HG03432 (cell line): ENCODE measurements at regions not wholly inside any gene's neighbourhood (a gene's known extent, or its start where the extent isn't known, plus 50 kb on each side); places are given as distances from the start of the nearest gene placed in this dataset.

Experiments used
- ATAC-seq: cut with Tn5 transposase; IDR thresholded peaks from one replicate; pipeline ENCODE4 v1.9.1; 2021; ENCODE audit warnings: mild to moderate bottlenecking, moderate library complexity; ENCODE audit not compliant: unreplicated experiment

DNA sequence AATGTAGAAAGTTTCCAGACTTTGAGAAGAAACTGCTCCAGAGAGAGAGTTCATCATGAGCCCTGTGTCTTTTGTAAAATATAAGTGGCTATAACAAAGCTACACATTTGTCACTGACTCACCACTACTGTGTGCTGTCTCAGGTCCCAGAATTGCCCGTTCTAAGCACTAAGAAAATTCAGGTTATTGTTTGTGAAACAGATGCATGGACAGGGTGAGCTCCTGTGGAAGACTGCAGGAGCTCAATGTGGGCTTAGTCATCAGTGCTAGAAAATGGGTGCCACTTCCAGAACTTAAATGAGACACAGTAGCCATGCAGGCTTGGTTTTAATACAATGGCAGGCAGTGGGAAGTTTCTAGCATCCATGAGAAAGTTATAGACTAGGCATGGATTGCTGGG lies 251.4 kb upstream of the RBMY1B start:
- peak; percentile 6 for ATAC-seq

- ATAC-seq = peak; percentile 51
Observed at GRCh38 chrY:21260325-21260724, 250.8 kb upstream of the RBMY1B start.

DNA sequence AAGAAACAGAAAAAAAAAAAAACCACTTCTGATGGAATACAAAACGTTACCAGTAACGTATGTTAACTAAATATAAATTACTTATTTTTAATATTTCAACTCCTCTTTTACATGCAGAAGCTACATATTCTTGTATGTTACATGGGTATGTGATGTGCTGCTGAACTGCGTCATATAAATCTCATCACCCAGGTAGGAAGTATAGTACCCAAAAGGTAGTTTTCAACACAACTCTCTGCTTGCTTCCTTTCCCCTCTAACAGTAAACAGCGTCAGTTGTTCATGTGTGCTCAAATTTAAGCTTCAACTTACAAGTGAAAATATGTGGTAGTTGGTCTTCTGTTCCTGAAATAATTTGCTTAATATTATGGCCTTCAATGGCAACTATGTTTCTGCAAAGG lies 250.0 kb upstream of the RBMY1B start:
- no peak for ATAC-seq

- no peak for ATAC-seq
Observed at GRCh38 chrY:21266751-21267150, 244.4 kb upstream of the RBMY1B start.

GRCh38 chrY:21267164-21267563 lies 244.0 kb upstream of the RBMY1B start:
- no peak for ATAC-seq

- no peak for ATAC-seq
Observed at GRCh38 chrY:21287769-21288168, 223.4 kb upstream of the RBMY1B start.

DNA sequence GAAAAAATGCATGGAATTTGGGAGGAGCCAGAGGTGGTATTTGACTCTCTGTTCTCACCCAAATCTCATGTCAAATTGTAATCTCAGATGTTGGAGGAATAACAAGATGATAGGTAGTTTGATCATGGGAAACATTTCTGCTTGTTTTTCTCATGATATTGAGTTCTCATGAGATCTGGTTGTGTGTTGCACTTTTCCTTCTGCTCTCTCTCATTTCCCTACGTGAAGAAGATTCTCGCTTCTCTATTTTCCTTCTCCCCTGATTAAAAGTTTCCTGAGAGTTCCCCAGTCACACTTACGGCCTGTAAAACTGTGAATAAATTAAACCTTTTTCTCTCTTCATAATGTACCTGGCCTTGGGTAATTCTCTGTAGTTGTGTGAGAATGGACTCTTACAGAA lies 222.2 kb upstream of the RBMY1B start:
- no peak for ATAC-seq

DNA sequence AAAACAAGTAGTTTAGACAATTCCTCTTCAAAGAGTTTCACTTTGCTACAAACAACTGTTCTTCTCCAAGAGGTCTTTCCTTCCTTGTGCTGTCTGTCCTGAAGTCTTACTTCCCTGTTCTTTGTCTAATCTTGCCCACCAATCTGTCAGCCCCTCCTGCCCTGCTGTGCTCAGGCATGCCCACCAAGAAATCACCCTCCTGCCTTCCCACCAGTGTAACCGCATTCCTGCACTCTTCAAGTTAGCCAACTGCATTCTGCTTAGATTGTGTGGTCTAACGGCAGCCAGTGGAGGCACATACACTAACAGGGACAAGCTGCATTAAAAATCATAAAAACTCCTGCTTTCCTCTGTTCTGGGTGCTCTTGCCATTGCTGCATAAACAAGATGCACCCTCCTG lies 215.9 kb upstream of the RBMY1B start:
- ATAC-seq = no peak

DNA sequence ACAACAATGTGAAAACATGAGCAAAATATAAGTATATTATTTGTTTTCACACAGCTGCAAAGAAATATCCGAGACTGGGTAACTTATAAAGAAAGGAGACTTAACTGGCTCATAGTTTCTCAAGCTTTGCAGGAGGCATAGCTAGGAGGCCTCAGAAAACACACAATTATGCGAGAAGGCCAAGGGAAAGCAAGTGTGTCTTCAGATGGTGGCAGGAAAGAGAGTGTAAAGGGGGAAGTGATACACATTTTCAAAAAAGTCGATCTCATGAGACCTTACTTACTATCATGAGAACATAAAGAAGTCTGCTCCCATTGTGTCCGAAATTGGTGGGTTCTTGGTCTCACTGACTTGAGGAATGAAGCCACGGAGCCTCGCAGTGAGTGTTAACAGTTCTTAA lies 208.9 kb upstream of the RBMY1B start:
- ATAC-seq = no peak

GRCh38 chrY:21315366-21315765 lies 195.8 kb upstream of the RBMY1B start:
- no peak for ATAC-seq
